DOHH2 (cell line): ENCODE measurements at regions not wholly inside any gene's neighbourhood (a gene's known extent, or its start where the extent isn't known, plus 50 kb on each side); places are given as distances from the start of the nearest gene placed in this dataset.

ENCODE experiments used
- H3F3A ChIP-seq: fragments of 200-600 bp; sonication (generic), shearing (Covaris generic); 2 replicates; pipeline ENCODE4 v1.6.0; 2016; ENCODE audit warnings: antibody characterized with exemption, mild to moderate bottlenecking; ENCODE audit not compliant: control insufficient read depth, insufficient read depth
- H3K27ac ChIP-seq: fragments of 200-600 bp; sonication (generic); 2 replicates; pipeline ENCODE4 v1.5.1; 2014; ENCODE audit warnings: low read depth, mild to moderate bottlenecking, low read length, moderate library complexity
- H3K27me3 ChIP-seq: fragments of 200-600 bp; sonication (generic); 2 replicates; pipeline ENCODE4 v1.6.1; 2014; ENCODE audit warnings: mild to moderate bottlenecking, low read length, mixed read lengths; ENCODE audit not compliant: control insufficient read depth
- H3K36me3 ChIP-seq: fragments of 200-600 bp; sonication (generic); 2 replicates; pipeline ENCODE4 v1.6.1; 2014; ENCODE audit warnings: mild to moderate bottlenecking, low read length, moderate library complexity, mixed read lengths; ENCODE audit not compliant: control insufficient read depth
- H3K4me1 ChIP-seq: fragments of 200-600 bp; sonication (generic); 2 replicates; pipeline ENCODE4 v1.6.1; 2014; ENCODE audit warnings: mild to moderate bottlenecking, low read length, mixed read lengths; ENCODE audit not compliant: control insufficient read depth
- H3K4me2 ChIP-seq: fragments of 200-600 bp; sonication (generic); 2 replicates; pipeline ENCODE4 v1.6.0; 2014; ENCODE audit warnings: mild to moderate bottlenecking, low read length, moderate library complexity
- H3K4me3 ChIP-seq: fragments of 200-600 bp; sonication (generic); 2 replicates; pipeline ENCODE4 v1.5.1; 2014; ENCODE audit warnings: mild to moderate bottlenecking, low read length, mixed read lengths
- H3K79me2 ChIP-seq: fragments of 200-600 bp; sonication (generic); 2 replicates; pipeline ENCODE4 v1.6.1; 2014; ENCODE audit warnings: mild to moderate bottlenecking, low read length, mixed read lengths; ENCODE audit not compliant: control insufficient read depth
- H3K9me2 ChIP-seq: fragments of 200-600 bp; sonication (generic); replicated peaks from 2 replicates; pipeline ENCODE4 v1.6.1; 2014; ENCODE audit warnings: mild to moderate bottlenecking, low read length, mixed read lengths; ENCODE audit not compliant: control insufficient read depth
- H3K9me3 ChIP-seq: fragments of 200-600 bp; sonication (generic); 2 replicates; pipeline ENCODE4 v1.6.1; 2014; ENCODE audit warnings: antibody characterized with exemption, low read length, mixed read lengths; ENCODE audit not compliant: control insufficient read depth, insufficient read depth
- H4K20me1 ChIP-seq: fragments of 200-600 bp; sonication (generic); 2 replicates; pipeline ENCODE4 v1.6.0; 2014; ENCODE audit warnings: low read depth, mild to moderate bottlenecking, antibody characterized with exemption, low read length, moderate library complexity; ENCODE audit not compliant: control insufficient read depth, insufficient read depth
- CTCF ChIP-seq: fragments of 200-600 bp; sonication (generic); IDR thresholded peaks from one replicate; pipeline ENCODE4 v1.5.1; 2014; ENCODE audit warnings: antibody characterized with exemption, mild to moderate bottlenecking, low read depth, low read length; ENCODE audit not compliant: poor library complexity, severe bottlenecking
- EZH2phosphoT487 ChIP-seq: fragments of 200-600 bp; sonication (generic); IDR thresholded peaks from 2 replicates; pipeline ENCODE4 v1.6.1; 2017; ENCODE audit warnings: borderline replicate concordance, mild to moderate bottlenecking, antibody characterized with exemption, low read length, moderate library complexity, mixed read lengths

GRCh38 chr2:807300-807699, 130.1 kb upstream of the TMEM18 start:
- TF ChIP-seq EZH2phosphoT487 (no peak), CTCF (no peak)
- no peaks in the 10 kb centered on the region for H3F3A ChIP-seq
- H3K79me2 ChIP-seq: no peaks in the 10 kb centered on the region
- H3K27me3 ChIP-seq: no peaks in the 10 kb centered on the region
- H3K36me3 ChIP-seq: no peaks in the 10 kb centered on the region
- H3K4me1 ChIP-seq: no peaks in the 10 kb centered on the region
- no peaks in the 10 kb centered on the region for H3K9me2 ChIP-seq
- no peaks in the 10 kb centered on the region for H4K20me1 ChIP-seq
- H3K4me3 ChIP-seq: no peak overlapping the region
- no peak overlapping the region for H3K4me2 ChIP-seq
- no peaks in the 10 kb centered on the region; the same call in 1 of the 2 replicates for H3K9me3 ChIP-seq
- no peak overlapping the region for H3K27ac ChIP-seq

DNA sequence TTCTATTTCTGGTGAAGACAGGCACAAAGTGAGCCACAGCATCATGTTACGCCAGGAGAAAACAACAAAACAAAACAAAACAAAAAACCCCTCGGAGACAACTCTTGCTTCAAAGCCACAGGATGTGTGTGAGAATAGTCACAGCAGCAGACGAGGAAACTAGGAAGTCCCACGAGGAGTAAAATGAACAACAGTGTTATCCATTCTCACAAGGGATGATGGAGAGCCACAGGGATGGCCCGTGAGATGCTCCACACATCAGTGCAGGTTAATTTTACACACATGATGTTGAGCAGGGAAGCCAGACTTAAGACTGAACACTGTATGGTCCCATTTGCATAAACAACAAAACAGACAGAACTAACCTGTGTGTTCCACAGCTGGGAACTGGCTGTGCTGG, 128.5 kb upstream of the TMEM18 start:
- no peaks in the 10 kb centered on the region for H3K4me1 ChIP-seq
- no peaks in the 10 kb centered on the region for H3K9me2 ChIP-seq
- no peaks in the 10 kb centered on the region for H3K79me2 ChIP-seq
- H3K9me3 ChIP-seq: no peaks in the 10 kb centered on the region; the same call in 1 of the 2 replicates
- no peak overlapping the region for H3K4me3 ChIP-seq
- H4K20me1 ChIP-seq: no peaks in the 10 kb centered on the region
- no peak overlapping the region for H3K4me2 ChIP-seq
- H3K36me3 ChIP-seq: no peaks in the 10 kb centered on the region
- TF ChIP-seq CTCF: no peak
- no peak for TF ChIP-seq EZH2phosphoT487
- no peaks in the 10 kb centered on the region for H3F3A ChIP-seq
- no peak overlapping the region for H3K27ac ChIP-seq
- no peaks in the 10 kb centered on the region for H3K27me3 ChIP-seq

GRCh38 chr2:797993-798392, 120.8 kb upstream of the TMEM18 start:
- Histone ChIP-seq H3K9me2 (no peaks in the 10 kb centered on the region), H3K27me3 (no peaks in the 10 kb centered on the region), H3K36me3 (no peaks in the 10 kb centered on the region), H3K4me1 (no peaks in the 10 kb centered on the region), H3K9me3 (no peaks in the 10 kb centered on the region), H3K27ac (no peak overlapping the region), H3K79me2 (no peaks in the 10 kb centered on the region), H4K20me1 (no peaks in the 10 kb centered on the region), H3K4me3 (no peak overlapping the region), H3K4me2 (no peak overlapping the region), H3F3A (no peaks in the 10 kb centered on the region)
- no peak for TF ChIP-seq EZH2phosphoT487

GRCh38 chr2:797556-797955, 120.3 kb upstream of the TMEM18 start:
- Histone ChIP-seq H4K20me1 (no peaks in the 10 kb centered on the region), H3K36me3 (no peaks in the 10 kb centered on the region), H3K4me3 (no peak overlapping the region), H3K4me2 (no peak overlapping the region), H3F3A (no peaks in the 10 kb centered on the region), H3K27ac (no peak overlapping the region), H3K79me2 (no peaks in the 10 kb centered on the region), H3K9me2 (no peaks in the 10 kb centered on the region), H3K27me3 (no peaks in the 10 kb centered on the region), H3K4me1 (no peaks in the 10 kb centered on the region), H3K9me3 (no peaks in the 10 kb centered on the region)
- no peak for TF ChIP-seq EZH2phosphoT487
- TF ChIP-seq CTCF: no peak
